Gastroesophageal sphincter (tissue), 3 donors: ENCODE measurements at regions not wholly inside any gene's neighbourhood (a gene's known extent, or its start where the extent isn't known, plus 50 kb on each side); places are given as distances from the start of the nearest gene placed in this dataset.

Experiments used
- EP300 ChIP-seq: sonication (generic); formaldehyde crosslinking; IDR thresholded peaks from one replicate; pipeline ENCODE4 v1.6.1; 2017; ENCODE audit warnings: antibody characterized with exemption, mild to moderate bottlenecking
- POLR2A ChIP-seq, 2 donors: fragments of 450-650 bp; IDR thresholded peaks; one replicate each; pipeline ENCODE4 v1.6.1; 2017; ENCODE audit warnings: antibody characterized with exemption in 2 of 2, mild to moderate bottlenecking in 2 of 2, moderate library complexity in 1 of 2
- POLR2AphosphoS5 ChIP-seq: sonication (generic); formaldehyde crosslinking; IDR thresholded peaks from one replicate; pipeline ENCODE4 v1.6.1; 2017; ENCODE audit warnings: antibody characterized with exemption
- TF ChIP-seq, protein P1 (sequence below), 4 experiments: fragments of 200-600 bp in 2 of 4; fragments of 450-650 bp in 2 of 4; sonication (generic) in 1 of 4; IDR thresholded peaks; one replicate each; pipeline ENCODE4 v1.5.1; 2017 to 2019; ENCODE audit warnings: antibody characterized with exemption in 4 of 4, mild to moderate bottlenecking in 2 of 4, moderate library complexity in 2 of 4

DNA sequence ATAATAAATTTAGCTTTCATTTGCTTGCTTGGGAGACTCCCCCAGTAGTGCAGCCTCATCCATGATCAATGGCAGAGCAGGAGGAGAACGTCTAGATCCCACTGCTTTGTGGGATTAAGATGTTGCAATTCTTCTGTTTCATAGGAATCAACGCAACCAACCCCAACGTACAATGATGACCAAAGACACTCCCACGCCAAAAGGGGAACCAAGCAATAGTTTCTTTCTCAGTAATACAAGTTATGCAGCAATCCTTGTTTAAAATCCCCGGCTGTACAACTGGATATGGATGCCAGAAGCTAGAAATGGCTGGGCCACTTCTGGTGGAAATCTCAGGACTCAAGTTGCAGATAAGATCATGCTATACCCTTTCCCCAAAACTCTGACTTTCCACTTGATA, 411.2 kb downstream of the VPS13C start:
- no peak for TF ChIP-seq EP300
- TF ChIP-seq, protein P1, sequence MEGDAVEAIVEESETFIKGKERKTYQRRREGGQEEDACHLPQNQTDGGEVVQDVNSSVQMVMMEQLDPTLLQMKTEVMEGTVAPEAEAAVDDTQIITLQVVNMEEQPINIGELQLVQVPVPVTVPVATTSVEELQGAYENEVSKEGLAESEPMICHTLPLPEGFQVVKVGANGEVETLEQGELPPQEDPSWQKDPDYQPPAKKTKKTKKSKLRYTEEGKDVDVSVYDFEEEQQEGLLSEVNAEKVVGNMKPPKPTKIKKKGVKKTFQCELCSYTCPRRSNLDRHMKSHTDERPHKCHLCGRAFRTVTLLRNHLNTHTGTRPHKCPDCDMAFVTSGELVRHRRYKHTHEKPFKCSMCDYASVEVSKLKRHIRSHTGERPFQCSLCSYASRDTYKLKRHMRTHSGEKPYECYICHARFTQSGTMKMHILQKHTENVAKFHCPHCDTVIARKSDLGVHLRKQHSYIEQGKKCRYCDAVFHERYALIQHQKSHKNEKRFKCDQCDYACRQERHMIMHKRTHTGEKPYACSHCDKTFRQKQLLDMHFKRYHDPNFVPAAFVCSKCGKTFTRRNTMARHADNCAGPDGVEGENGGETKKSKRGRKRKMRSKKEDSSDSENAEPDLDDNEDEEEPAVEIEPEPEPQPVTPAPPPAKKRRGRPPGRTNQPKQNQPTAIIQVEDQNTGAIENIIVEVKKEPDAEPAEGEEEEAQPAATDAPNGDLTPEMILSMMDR (IDR thresholded peaks at IDR 0.05) = no peak
- no peak for TF ChIP-seq POLR2A (IDR thresholded peaks at IDR 0.05)
- TF ChIP-seq POLR2AphosphoS5 = no peak
